Activated CD4-positive, CD25-positive, alpha-beta regulatory T cell treated with anti-CD3 and anti-CD28 coated beads, Interleukin-2, amount 50 U/mL, for 72 hours (primary cell): ENCODE measurements at regions not wholly inside any gene's neighbourhood (a gene's known extent, or its start where the extent isn't known, plus 50 kb on each side); places are given as distances from the start of the nearest gene placed in this dataset.

ENCODE experiments used
- DNase-seq: peaks from one replicate; pipeline ENCODE4 v3.0.0; 2021

GRCh38 chr18:78085241-78086185, 835.9 kb downstream of the GALR1 start:
- DNase-seq, result no peak

GRCh38 chr18:78086931-78087330, 837.3 kb downstream of the GALR1 start:
- no peak for DNase-seq

GRCh38 chr18:78087338-78087737, 837.7 kb downstream of the GALR1 start:
- no peak for DNase-seq

GRCh38 chr18:78090584-78090983, 840.9 kb downstream of the GALR1 start:
- DNase-seq, result no peak

- DNase-seq, result no peak
These were observed 843.3 kb downstream of the GALR1 start for GRCh38 chr18:78092901-78093300.

GRCh38 chr18:78099979-78100588, 850.4 kb downstream of the GALR1 start:
- no peak for DNase-seq

GRCh38 chr18:78101091-78101490, 851.4 kb downstream of the GALR1 start:
- DNase-seq, result no peak

GRCh38 chr18:78102135-78102534, 852.5 kb downstream of the GALR1 start:
- DNase-seq, result no peak

GRCh38 chr18:78105611-78106010, 856.0 kb downstream of the GALR1 start:
- no peak for DNase-seq

- DNase-seq, result no peak
These were observed 857.3 kb downstream of the GALR1 start for GRCh38 chr18:78106946-78107345.

GRCh38 chr18:78107363-78107762, 857.7 kb downstream of the GALR1 start:
- no peak for DNase-seq

- DNase-seq, result no peak
These were observed 858.9 kb downstream of the GALR1 start for GRCh38 chr18:78108554-78108953.

- no peak for DNase-seq
These were observed 863.7 kb downstream of the GALR1 start for GRCh38 chr18:78113136-78113939.

- no peak for DNase-seq
These were observed 864.2 kb downstream of the GALR1 start for GRCh38 chr18:78113940-78114251.

- DNase-seq, result no peak
These were observed 863.6 kb upstream of the SALL3 start for GRCh38 chr18:78115896-78116561.

- DNase-seq, result no peak
These were observed 856.3 kb upstream of the SALL3 start for GRCh38 chr18:78123144-78123909.

- no peak for DNase-seq
These were observed 855.5 kb upstream of the SALL3 start for GRCh38 chr18:78123926-78124797.

GRCh38 chr18:78125206-78125896, 854.3 kb upstream of the SALL3 start:
- no peak for DNase-seq

- DNase-seq, result no peak
These were observed 853.5 kb upstream of the SALL3 start for GRCh38 chr18:78126106-78126505.

- DNase-seq, result no peak
These were observed 853.1 kb upstream of the SALL3 start for GRCh38 chr18:78126536-78126935.

GRCh38 chr18:78127041-78127440, 852.6 kb upstream of the SALL3 start:
- no peak for DNase-seq
